HEK293 (cell line): ENCODE measurements at regions not wholly inside any gene's neighbourhood (a gene's known extent, or its start where the extent isn't known, plus 50 kb on each side); places are given as distances from the start of the nearest gene placed in this dataset.

Experiments
- CTCF ChIA-PET: fragments of 350-600 bp; formaldehyde crosslinking; extraction: SDS; loops from one replicate; lab custom pipeline; 2021; ENCODE audit warnings: antibody characterized with exemption; lab: Yijun Ruan, JAX
- POLR2A ChIA-PET: fragments of 300-600 bp; formaldehyde crosslinking; extraction: SDS; loops from one replicate; lab custom pipeline; 2020; ENCODE audit warnings: antibody characterized with exemption, inconsistent platforms; lab: Yijun Ruan, JAX
- H3K27ac ChIP-seq: fragments of 200-500 bp; sonication (Bioruptor generic); 2 replicates; pipeline ENCODE4 v1.5.1; 2014; ENCODE audit warnings: low read depth, low read length, control low read depth, inconsistent platforms; ENCODE audit errors: extremely low read depth
- H3K36me3 ChIP-seq, 2 experiments: fragments of 200-500 bp in 1 of 2; sonication (Bioruptor generic) in 1 of 2; 1 replicate in 1 of 2; 2 replicates in 1 of 2; pipeline ENCODE4 v1.5.1; 2014 to 2017; ENCODE audit warnings: inconsistent platforms in 2 of 2, low read length in 2 of 2; ENCODE audit not compliant: control insufficient read depth in 2 of 2, insufficient read depth in 1 of 2
- H3K4me1 ChIP-seq: fragments of 200-500 bp; sonication (Bioruptor generic); 2 replicates; pipeline ENCODE4 v1.5.1; 2014; ENCODE audit warnings: mild to moderate bottlenecking, low read length, inconsistent platforms; ENCODE audit not compliant: control insufficient read depth, insufficient read depth
- H3K4me3 ChIP-seq: 2 replicates; pipeline ENCODE4 v1.5.1; 2011; ENCODE audit warnings: low read depth, mild to moderate bottlenecking, control low read depth, low read length, moderate library complexity
- H3K9me3 ChIP-seq: fragments of 200-500 bp; sonication (Bioruptor generic); 2 replicates; pipeline ENCODE4 v1.5.1; 2014; ENCODE audit warnings: low read depth, low read length, inconsistent platforms; ENCODE audit not compliant: control insufficient read depth, insufficient read depth
- ATF2 ChIP-seq: fragments of 450-650 bp; formaldehyde crosslinking; IDR thresholded peaks from 2 replicates; pipeline ENCODE4 v1.5.1; 2016; ENCODE audit warnings: missing biosample characterization, missing genetic modification characterization, low read depth
- CTCF ChIP-seq: fragments of 450-650 bp; formaldehyde crosslinking; IDR thresholded peaks from 2 replicates; pipeline ENCODE4 v1.5.1; 2016; ENCODE audit warnings: missing biosample characterization, missing genetic modification characterization
- FEZF1 ChIP-seq: fragments of 450-650 bp; formaldehyde crosslinking; IDR thresholded peaks from 2 replicates; pipeline ENCODE4 v1.5.1; 2016; ENCODE audit warnings: missing biosample characterization, missing genetic modification characterization
- KLF7 ChIP-seq: fragments of 450-650 bp; formaldehyde crosslinking; IDR thresholded peaks from 2 replicates; pipeline ENCODE4 v1.5.1; 2016; ENCODE audit warnings: missing biosample characterization, missing genetic modification characterization, borderline replicate concordance
- PRDM1 ChIP-seq: fragments of 450-650 bp; formaldehyde crosslinking; IDR thresholded peaks from 2 replicates; pipeline ENCODE4; 2016; ENCODE audit warnings: missing biosample characterization, missing genetic modification characterization
- YY1 ChIP-seq: fragments of 450-650 bp; formaldehyde crosslinking; IDR thresholded peaks from 2 replicates; pipeline ENCODE4 v1.5.1; 2018; ENCODE audit warnings: missing biosample characterization, missing genetic modification characterization
- ZBTB21 ChIP-seq: fragments of 450-650 bp; formaldehyde crosslinking; IDR thresholded peaks from 2 replicates; pipeline ENCODE4 v1.5.1; 2017; ENCODE audit warnings: missing biosample characterization, missing genetic modification characterization
- ZBTB49 ChIP-seq: fragments of 450-650 bp; formaldehyde crosslinking; IDR thresholded peaks from 2 replicates; pipeline ENCODE4 v1.5.1; 2016; ENCODE audit warnings: missing biosample characterization, missing genetic modification characterization, low read depth
- ZBTB7A ChIP-seq: fragments of 450-650 bp; formaldehyde crosslinking; IDR thresholded peaks from 2 replicates; pipeline ENCODE4 v1.5.1; 2016; ENCODE audit warnings: low read depth, missing biosample characterization, missing genetic modification characterization
- ZIC2 ChIP-seq: fragments of 450-650 bp; formaldehyde crosslinking; IDR thresholded peaks from 2 replicates; pipeline ENCODE4 v1.5.1; 2016; ENCODE audit warnings: missing biosample characterization, missing genetic modification characterization
- ZNF292 ChIP-seq: fragments of 450-650 bp; formaldehyde crosslinking; IDR thresholded peaks from 2 replicates; pipeline ENCODE4 v1.5.1; 2016; ENCODE audit warnings: low read depth, missing biosample characterization, missing genetic modification characterization, borderline replicate concordance
- ZNF302 ChIP-seq: fragments of 450-650 bp; formaldehyde crosslinking; IDR thresholded peaks from 2 replicates; pipeline ENCODE4 v1.5.1; 2016; ENCODE audit warnings: missing biosample characterization, missing genetic modification characterization, low read depth
- ZNF350 ChIP-seq: fragments of 450-650 bp; formaldehyde crosslinking; IDR thresholded peaks from 2 replicates; pipeline ENCODE4 v1.5.0; 2017; ENCODE audit warnings: missing biosample characterization, mild to moderate bottlenecking, missing genetic modification characterization
- ZNF394 ChIP-seq: fragments of 450-650 bp; formaldehyde crosslinking; IDR thresholded peaks from 2 replicates; pipeline ENCODE4 v1.5.1; 2016; ENCODE audit warnings: missing biosample characterization, missing genetic modification characterization, mild to moderate bottlenecking, moderate library complexity, borderline replicate concordance
- ZNF423 ChIP-seq: fragments of 450-650 bp; formaldehyde crosslinking; IDR thresholded peaks from 2 replicates; pipeline ENCODE4 v1.5.1; 2016; ENCODE audit warnings: missing biosample characterization, missing genetic modification characterization
- ZNF488 ChIP-seq: fragments of 450-650 bp; formaldehyde crosslinking; IDR thresholded peaks from 2 replicates; pipeline ENCODE4 v1.5.1; 2016; ENCODE audit warnings: missing biosample characterization, missing genetic modification characterization
- ZNF501 ChIP-seq: fragments of 450-650 bp; formaldehyde crosslinking; IDR thresholded peaks from 2 replicates; pipeline ENCODE4 v1.5.1; 2016; ENCODE audit warnings: missing biosample characterization, missing genetic modification characterization
- ZNF521 ChIP-seq: fragments of 450-650 bp; formaldehyde crosslinking; IDR thresholded peaks from 2 replicates; pipeline ENCODE4 v1.5.1; 2017; ENCODE audit warnings: missing biosample characterization, mild to moderate bottlenecking, missing genetic modification characterization
- ZNF555 ChIP-seq: fragments of 450-650 bp; formaldehyde crosslinking; conservative IDR thresholded peaks from 2 replicates; pipeline ENCODE4 v1.5.1; 2017; ENCODE audit warnings: missing biosample characterization, mild to moderate bottlenecking, missing genetic modification characterization, inconsistent platforms
- ZNF610 ChIP-seq: fragments of 450-650 bp; formaldehyde crosslinking; IDR thresholded peaks from 2 replicates; pipeline ENCODE4 v1.5.1; 2016; ENCODE audit warnings: missing biosample characterization, missing genetic modification characterization, borderline replicate concordance
- ZNF624 ChIP-seq: fragments of 450-650 bp; formaldehyde crosslinking; IDR thresholded peaks from 2 replicates; pipeline ENCODE4 v1.5.1; 2017; ENCODE audit warnings: missing biosample characterization, missing genetic modification characterization
- ZNF629 ChIP-seq: fragments of 450-650 bp; formaldehyde crosslinking; IDR thresholded peaks from 2 replicates; pipeline ENCODE4 v1.5.1; 2017; ENCODE audit warnings: missing biosample characterization, missing genetic modification characterization
- ZNF701 ChIP-seq: fragments of 450-650 bp; formaldehyde crosslinking; IDR thresholded peaks from 2 replicates; pipeline ENCODE4 v1.5.1; 2016; ENCODE audit warnings: missing biosample characterization, missing genetic modification characterization
- ZNF792 ChIP-seq: fragments of 450-650 bp; formaldehyde crosslinking; IDR thresholded peaks from 2 replicates; pipeline ENCODE4 v1.5.1; 2016; ENCODE audit warnings: missing biosample characterization, missing genetic modification characterization

GRCh38 chr9:73054091-73054490, 97.6 kb upstream of the ANXA1 start (continued):
- no peak for TF ChIP-seq ZBTB49 (tag by site-specific recombination)
- TF ChIP-seq ZNF394 (tag by site-specific recombination): no peak

- H3K4me1 ChIP-seq: no peaks in the 10 kb centered on the region
- POLR2A ChIA-PET: interaction anchor here (0.9 kb wide), 1 partner anchor 13 kb away, joined by 13 read pairs; no protein-coding TSS in a partner anchor
- H3K4me3 ChIP-seq: no peak overlapping the region
- H3K36me3 ChIP-seq: no peaks in the 10 kb centered on the region
- no peak overlapping the region for H3K27ac ChIP-seq
- TF ChIP-seq KLF7 (tag by site-specific recombination) (no peak), ZNF423 (tag by site-specific recombination) (no peak), ZNF610 (tag by site-specific recombination) (no peak), ZNF555 (tag by site-specific recombination) (no peak), PRDM1 (tag by site-specific recombination) (no peak), ZNF624 (tag by site-specific recombination) (no peak), ZBTB7A (no peak), ZNF701 (tag by site-specific recombination) (no peak), ZNF792 (no peak), ZNF521 (tag by site-specific recombination) (no peak), ZNF302 (no peak), CTCF (tag by site-specific recombination) (no peak)
- H3K9me3 ChIP-seq: no peaks in the 10 kb centered on the region
- CTCF ChIA-PET: interaction anchor here (0.8 to 2.1 kb wide), 3 partner anchors 10 to 29 kb away, joined by 3 to 11 read pairs (median 3); no protein-coding TSS in a partner anchor
Observed at GRCh38 chr9:73053543-73053942, 98.1 kb upstream of the ANXA1 start.

- H3K4me3 ChIP-seq: no peak overlapping the region
- H3K36me3 ChIP-seq: no peaks in the 10 kb centered on the region
- H3K4me1 ChIP-seq: no peaks in the 10 kb centered on the region
- TF ChIP-seq ZNF629 (tag by site-specific recombination): peak; percentile 84
- no peak for TF ChIP-seq YY1 (tag by site-specific recombination)
- 0 out of 2 replicates have a peak, but pooled peaks have one; percentile 23 for TF ChIP-seq ATF2 (tag by site-specific recombination)
- TF ChIP-seq FEZF1 (tag by site-specific recombination): peak; percentile 58
- peak; percentile 40 for TF ChIP-seq ZIC2
- no peak for TF ChIP-seq ZNF350
- no peak for TF ChIP-seq ZNF488 (tag by site-specific recombination)
- TF ChIP-seq ZNF501 (tag by site-specific recombination): no peak
- peak; percentile 55 for TF ChIP-seq ZBTB21
- no peak for TF ChIP-seq ZNF292 (tag by site-specific recombination)
- no peaks in the 10 kb centered on the region for H3K9me3 ChIP-seq
- H3K27ac ChIP-seq: no peak overlapping the region
- POLR2A ChIA-PET: no interaction called here
- CTCF ChIA-PET: interaction anchor here (0.5 to 3.4 kb wide), 8 partner anchors 9 to 194 kb away, joined by 3 to 14 read pairs (median 4); no protein-coding TSS in a partner anchor
Observed at GRCh38 chr9:73050887-73051550, 98.2 kb upstream of the ALDH1A1 start.
